ENCODE measurements at regions not wholly inside any gene's neighbourhood (a gene's known extent, or its start where the extent isn't known, plus 50 kb on each side); places are given as distances from the start of the nearest gene placed in this dataset.
"Not testable (repeated sequence)": the region's sequence is repeated elsewhere in the genome, so short reads cannot be mapped to it uniquely, and the experiment has no call there.

DNA sequence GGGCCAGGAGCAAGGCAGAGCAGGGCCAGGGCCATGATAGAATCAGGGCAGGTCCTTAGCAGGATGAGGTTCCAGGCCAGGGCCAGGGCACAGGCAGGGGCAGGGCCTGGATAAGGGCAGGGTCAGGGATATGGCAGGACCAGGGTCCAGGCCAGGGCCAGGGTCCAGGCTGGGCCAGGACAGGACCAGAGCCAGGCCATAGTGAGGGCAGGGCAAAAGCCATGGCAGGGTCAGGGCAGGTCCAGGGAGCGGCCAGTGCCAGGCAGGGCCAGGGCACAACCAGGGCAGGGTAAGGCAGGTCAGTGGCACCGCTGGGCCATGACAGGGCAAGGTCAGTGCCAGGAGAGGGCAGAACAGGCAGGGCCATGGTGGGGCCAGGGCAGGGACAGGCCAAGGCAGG, 152.2 kb downstream of the LIPI start:
- peaks cover 0 to 5% (median 0%) of the 10 kb centered on the region in 3 donors for H3K4me1 Mint-ChIP-seq
- ATAC-seq (ENCODE audit: low read depth in 2 of 2), result no peak
- no peak for DNase-seq
- H3K4me3 Mint-ChIP-seq, result no peak overlapping the region
- no peaks in the 10 kb centered on the region for H3K27me3 Mint-ChIP-seq
- no peaks in the 10 kb centered on the region for H3K36me3 Mint-ChIP-seq
- peaks cover 0 to 3% (median 0%) of the 10 kb centered on the region in 7 donors for H3K9me3 Mint-ChIP-seq
- no peak overlapping the region for H3K27ac Mint-ChIP-seq

DNA sequence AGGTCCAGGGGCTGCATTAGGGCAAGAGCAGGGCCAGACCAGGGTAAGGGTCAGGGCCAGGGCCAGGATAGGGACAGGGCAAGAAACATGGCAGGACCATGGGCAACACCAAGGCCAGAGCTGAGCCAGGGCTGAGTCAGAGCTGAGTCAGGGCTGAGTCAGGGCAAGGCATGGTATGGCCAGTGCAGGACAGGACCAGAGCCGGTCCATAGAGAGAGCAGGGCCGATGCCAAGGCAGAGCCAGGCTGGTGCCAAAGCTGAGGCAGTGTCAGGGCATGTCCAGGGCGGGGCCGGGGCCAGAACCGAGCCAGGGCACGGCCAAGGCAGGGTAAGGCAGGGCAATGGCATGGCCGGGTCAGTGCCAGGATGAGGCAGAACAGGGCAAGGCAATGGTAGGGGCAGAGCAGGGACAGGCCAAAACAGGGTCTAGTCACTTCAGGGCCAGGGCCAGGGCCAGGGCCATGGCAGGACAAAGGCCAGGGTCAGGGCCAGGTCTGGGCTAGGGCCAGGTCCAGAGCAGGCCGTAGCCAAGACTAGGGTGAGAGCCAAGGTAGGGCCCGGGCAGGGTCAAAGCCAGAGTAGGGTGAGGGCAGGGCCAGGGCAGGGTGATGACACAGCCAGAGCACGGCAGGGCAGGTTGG, 152.8 kb downstream of the LIPI start:
- not testable (repeated sequence) for ATAC-seq (ENCODE audit: low read depth in 2 of 2); H3K4me1 Mint-ChIP-seq; DNase-seq; H3K27me3 Mint-ChIP-seq; H3K4me3 Mint-ChIP-seq; H3K36me3 Mint-ChIP-seq; H3K9me3 Mint-ChIP-seq
- peak overlapping the region in 1 of 6 donors; percentile 82 for H3K27ac Mint-ChIP-seq

DNA sequence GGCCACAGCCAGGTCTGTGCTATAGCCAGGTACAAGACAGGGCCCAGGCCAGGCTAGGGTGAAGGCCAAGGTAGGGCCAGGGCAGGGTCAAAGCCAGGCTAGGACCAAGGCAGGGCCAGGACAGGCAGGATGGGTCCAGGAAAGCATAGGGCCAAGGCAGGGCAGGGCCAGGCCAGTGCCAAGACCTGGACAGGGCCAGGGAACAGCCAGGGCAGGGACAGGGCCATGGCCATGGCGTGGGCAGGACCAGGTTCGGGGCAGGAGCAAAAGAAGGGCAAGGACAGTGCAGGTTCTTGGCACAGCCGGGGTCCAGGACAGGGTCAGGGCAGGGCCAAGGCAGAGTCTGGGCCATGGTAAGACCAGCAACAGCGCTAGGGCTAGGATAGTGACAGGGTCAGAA, 153.4 kb downstream of the LIPI start:
- ATAC-seq (ENCODE audit: low read depth in 2 of 2) (no peak), DNase-seq (no peak)
- peaks cover 0 to 4% (median 0%) of the 10 kb centered on the region in 7 donors for H3K9me3 Mint-ChIP-seq
- H3K4me1 Mint-ChIP-seq, result peaks cover 0 to 5% (median 0%) of the 10 kb centered on the region in 3 donors
- no peaks in the 10 kb centered on the region for H3K27me3 Mint-ChIP-seq
- H3K36me3 Mint-ChIP-seq, result no peaks in the 10 kb centered on the region
- no peak overlapping the region for H3K4me3 Mint-ChIP-seq
- H3K27ac Mint-ChIP-seq, result peak overlapping the region in 1 of 6 donors; percentile 82

DNA sequence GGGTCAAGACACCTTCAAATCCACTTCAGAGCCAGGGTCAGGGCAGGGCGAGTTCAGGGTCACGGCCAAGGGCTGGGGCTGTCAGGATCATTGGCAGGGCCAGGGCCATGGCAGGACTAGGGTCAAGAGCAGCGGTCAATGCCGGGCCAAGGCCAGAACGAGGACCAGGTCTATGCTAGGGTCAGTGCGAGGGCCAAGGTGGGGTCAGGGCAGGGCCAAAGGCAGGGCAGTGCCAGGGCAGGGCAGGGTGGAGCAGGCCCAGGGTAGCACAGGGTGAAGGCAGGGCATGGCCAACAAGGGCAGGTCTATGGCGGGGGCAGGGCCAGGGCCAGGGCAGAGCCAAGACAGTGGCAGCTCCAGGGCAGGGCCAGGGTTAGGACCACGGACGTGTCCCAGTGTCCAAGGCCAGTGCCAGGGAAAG, 154.0 kb downstream of the LIPI start:
- no peak for DNase-seq
- no peak overlapping the region for H3K27ac Mint-ChIP-seq

DNA sequence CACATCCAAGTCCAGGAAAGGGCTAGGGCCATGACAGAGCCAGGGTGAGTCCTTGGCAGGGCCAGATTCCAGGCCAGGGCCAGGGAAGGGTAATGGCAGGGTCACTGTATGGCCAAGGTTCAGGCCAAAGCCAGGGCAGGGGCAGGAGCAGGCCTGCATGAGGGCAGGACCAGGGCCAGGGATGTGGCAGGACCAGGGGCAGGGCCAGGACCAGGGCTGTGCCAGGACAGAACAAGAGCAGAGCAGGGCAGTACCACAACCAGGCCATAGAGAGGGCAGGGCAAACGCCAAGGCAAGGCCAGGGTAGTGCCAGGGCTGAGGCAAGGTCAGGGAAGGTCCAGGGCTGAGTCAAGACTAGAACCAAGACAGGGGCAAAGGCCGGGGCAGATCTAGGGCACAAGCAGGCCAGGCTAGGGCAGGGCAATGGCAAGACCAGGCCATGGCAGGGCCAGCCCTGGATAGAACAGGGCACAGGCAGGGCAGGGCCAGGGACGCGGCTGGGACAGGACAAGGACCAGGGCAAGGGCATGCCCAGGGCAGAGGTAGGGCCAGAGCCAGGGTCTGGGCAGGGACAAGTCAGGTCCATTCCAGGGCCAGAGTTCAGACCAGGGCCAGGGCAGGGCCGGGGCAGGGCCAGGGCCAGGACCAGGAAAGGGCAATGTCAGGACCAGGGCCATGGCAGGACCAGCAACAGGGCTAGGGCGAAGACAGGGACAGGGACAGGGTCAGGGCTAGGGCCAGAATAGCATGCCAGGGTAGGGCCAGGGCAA, 154.8 kb downstream of the LIPI start:
- not testable (repeated sequence) for H3K4me1 Mint-ChIP-seq; H3K4me3 Mint-ChIP-seq; ATAC-seq (ENCODE audit: low read depth in 2 of 2); DNase-seq; H3K27me3 Mint-ChIP-seq; H3K9me3 Mint-ChIP-seq; H3K36me3 Mint-ChIP-seq
- peak overlapping the region in 3 of 6 donors; percentile 41 to 86 (median 65) for H3K27ac Mint-ChIP-seq

More for the DNA sequence above, 154.0 kb downstream of the LIPI start:
- no peaks in the 10 kb centered on the region for H3K27me3 Mint-ChIP-seq
- H3K4me3 Mint-ChIP-seq, result no peak overlapping the region
- H3K36me3 Mint-ChIP-seq, result no peaks in the 10 kb centered on the region
- H3K4me1 Mint-ChIP-seq, result peaks cover 0 to 5% (median 0%) of the 10 kb centered on the region in 3 donors
- peaks cover 0 to 1% (median 0%) of the 10 kb centered on the region in 7 donors for H3K9me3 Mint-ChIP-seq
- ATAC-seq (ENCODE audit: low read depth in 2 of 2), result no peak

- no peak for DNase-seq
- Mint-ChIP-seq H3K27me3 (no peaks in the 10 kb centered on the region), H3K9me3 (peaks cover 0 to 1% (median 0%) of the 10 kb centered on the region in 7 donors), H3K27ac (no peak overlapping the region), H3K36me3 (no peaks in the 10 kb centered on the region), H3K4me3 (no peak overlapping the region), H3K4me1 (peaks cover 0 to 5% (median 0%) of the 10 kb centered on the region in 3 donors)
- ATAC-seq (ENCODE audit: low read depth in 2 of 2), result no peak
These were observed 156.1 kb downstream of the LIPI start for GRCh38 chr21:14054682-14055081.

DNA sequence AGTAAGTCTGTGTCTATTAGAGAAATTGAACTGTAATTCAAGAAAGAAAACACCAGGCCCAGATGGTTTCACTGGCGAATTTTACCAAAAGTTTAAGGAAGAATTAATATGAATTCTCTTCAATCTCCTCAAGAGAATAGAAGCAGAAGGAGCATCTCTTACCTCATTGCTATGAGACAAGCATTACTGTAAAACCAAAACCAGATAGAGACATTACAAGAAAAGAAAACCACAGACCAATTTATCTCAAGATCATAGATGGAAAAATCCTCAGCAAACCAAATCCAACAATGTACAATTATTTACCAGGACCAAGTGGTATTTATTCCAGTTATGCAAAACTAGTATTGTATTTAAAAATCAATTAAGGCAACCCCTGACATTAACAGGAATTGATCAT, 160.6 kb downstream of the LIPI start:
- Mint-ChIP-seq H3K4me3 (no peak overlapping the region), H3K27ac (peak overlapping the region in 1 of 6 donors; percentile 2), H3K4me1 (peaks cover 0 to 5% (median 0%) of the 10 kb centered on the region in 3 donors), H3K36me3 (no peaks in the 10 kb centered on the region), H3K9me3 (peaks cover 0 to 1% (median 0%) of the 10 kb centered on the region in 7 donors), H3K27me3 (no peaks in the 10 kb centered on the region)
- no peak for DNase-seq
- no peak for ATAC-seq (ENCODE audit: low read depth in 2 of 2)

DNA sequence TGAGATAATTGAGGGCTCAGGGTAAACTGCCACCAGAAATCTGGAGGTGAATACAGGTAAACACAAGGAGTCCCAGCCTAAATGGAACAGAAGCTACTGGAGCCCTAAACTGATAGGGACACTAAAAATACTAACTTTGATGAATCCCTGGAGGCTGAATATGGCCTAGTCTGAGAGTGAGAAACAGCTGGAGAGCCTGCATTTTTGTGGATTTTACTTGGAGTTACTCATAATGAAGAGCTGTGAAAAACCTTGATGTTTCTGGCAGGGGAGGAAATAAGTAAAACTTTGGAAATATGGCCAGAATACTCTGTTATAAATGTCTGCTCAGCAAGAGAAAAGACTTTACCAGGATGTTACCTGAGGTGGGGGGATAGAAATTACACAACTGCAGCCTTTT, 164.4 kb downstream of the LIPI start:
- no peaks in the 10 kb centered on the region for H3K27me3 Mint-ChIP-seq
- ATAC-seq (ENCODE audit: low read depth in 2 of 2) (no peak), DNase-seq (no peak)
- H3K4me3 Mint-ChIP-seq, result no peak overlapping the region
- peaks cover 0 to 5% (median 0%) of the 10 kb centered on the region in 3 donors for H3K4me1 Mint-ChIP-seq
- no peaks in the 10 kb centered on the region for H3K36me3 Mint-ChIP-seq
- H3K9me3 Mint-ChIP-seq, result no peaks in the 10 kb centered on the region
- no peak overlapping the region for H3K27ac Mint-ChIP-seq

GRCh38 chr21:14040386-14040785, 170.4 kb downstream of the LIPI start:
- no peaks in the 10 kb centered on the region for H3K9me3 Mint-ChIP-seq
- no peaks in the 10 kb centered on the region for H3K27me3 Mint-ChIP-seq
- no peaks in the 10 kb centered on the region for H3K36me3 Mint-ChIP-seq
- ATAC-seq (ENCODE audit: low read depth in 2 of 2) (no peak), DNase-seq (no peak)
- no peak overlapping the region for H3K27ac Mint-ChIP-seq
- no peak overlapping the region for H3K4me3 Mint-ChIP-seq
- H3K4me1 Mint-ChIP-seq, result no peaks in the 10 kb centered on the region

GRCh38 chr21:14028619-14029018, 182.1 kb downstream of the LIPI start:
- Mint-ChIP-seq H3K4me3 (peak overlapping the region in 4 of 8 donors; percentile 35 to 86 (median 72)), H3K4me1 (peaks cover 9 to 12% (median 11%) of the 10 kb centered on the region in 3 donors), H3K27ac (peak overlapping the region in 1 of 6 donors; percentile 67)
- not testable (repeated sequence) for ATAC-seq (ENCODE audit: low read depth in 2 of 2); H3K27me3 Mint-ChIP-seq; DNase-seq; H3K36me3 Mint-ChIP-seq; H3K9me3 Mint-ChIP-seq

DNA sequence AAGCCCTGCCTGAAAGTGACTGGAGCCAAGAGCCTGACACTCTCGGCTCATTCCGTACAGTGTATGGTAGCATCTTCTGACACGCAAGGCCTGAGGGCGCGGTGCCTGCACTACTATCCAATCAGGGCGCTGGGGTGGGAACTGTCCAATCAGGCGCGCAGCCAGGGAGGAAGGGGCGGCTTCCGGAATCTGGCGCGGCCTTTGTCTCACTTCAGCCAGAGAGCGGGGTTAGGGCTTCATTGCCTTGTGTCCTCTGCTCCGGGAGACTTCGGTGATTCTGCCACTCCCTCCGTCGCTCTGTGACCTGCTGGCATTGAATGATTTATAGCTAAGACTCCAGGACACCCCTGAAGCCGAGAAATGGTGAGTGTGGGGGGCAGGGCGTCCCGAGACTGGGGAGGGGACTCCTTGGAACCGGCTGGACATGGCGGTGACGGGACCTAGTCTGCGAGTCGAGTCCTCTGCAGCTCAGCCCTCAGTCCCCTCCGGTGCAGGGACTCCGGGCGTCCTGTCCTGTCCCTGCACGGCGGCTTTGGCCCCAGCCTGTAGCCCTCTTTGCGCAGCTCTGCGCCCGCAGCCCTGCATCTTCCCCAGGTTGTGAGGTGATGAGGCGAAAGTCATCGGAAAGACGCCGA, 183.4 kb downstream of the LIPI start:
- H3K36me3 Mint-ChIP-seq, H3K27me3 Mint-ChIP-seq: not testable (repeated sequence)

GRCh38 chr21:14020108-14020507, 190.6 kb downstream of the LIPI start:
- not testable (repeated sequence) for H3K4me1 Mint-ChIP-seq; DNase-seq; H3K27ac Mint-ChIP-seq; ATAC-seq (ENCODE audit: low read depth in 2 of 2); H3K9me3 Mint-ChIP-seq; H3K4me3 Mint-ChIP-seq; H3K36me3 Mint-ChIP-seq
- peaks cover 0 to 14% (median 10%) of the 10 kb centered on the region in 3 donors for H3K27me3 Mint-ChIP-seq

More for the DNA sequence above, 183.4 kb downstream of the LIPI start:
- H3K9me3 Mint-ChIP-seq, result not testable (repeated sequence)
- peak overlapping the region; percentile 86 to 96 (median 92) for H3K4me3 Mint-ChIP-seq
- DNase-seq, result peak; percentile 87
- peak overlapping the region; percentile 38 to 93 (median 67) for H3K27ac Mint-ChIP-seq
- H3K4me1 Mint-ChIP-seq, result peaks cover 9 to 12% (median 11%) of the 10 kb centered on the region in 3 donors
- peak; percentile 100 for ATAC-seq (ENCODE audit: low read depth in 2 of 2)

DNA sequence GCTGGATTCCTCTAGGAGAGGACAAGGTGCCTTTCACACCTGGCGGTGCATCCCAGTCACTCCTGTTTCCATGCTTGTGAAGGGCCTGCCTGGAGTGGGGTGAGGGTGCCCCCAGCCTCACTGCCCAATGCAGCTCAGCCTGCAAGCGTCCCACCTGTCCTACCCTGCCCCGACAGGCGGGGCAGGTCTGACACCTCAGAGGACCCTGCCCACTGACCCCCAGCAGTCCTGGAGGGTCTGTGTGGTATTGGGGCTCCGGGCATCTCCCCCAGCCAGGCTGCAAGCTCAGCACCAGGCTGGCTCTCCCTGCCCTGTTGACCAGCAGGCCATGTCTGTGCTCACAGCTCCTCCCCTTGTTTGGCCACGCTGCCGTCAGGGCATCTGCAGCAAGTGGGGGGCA, 194.9 kb downstream of the LIPI start:
- H3K27ac Mint-ChIP-seq; H3K4me3 Mint-ChIP-seq; H3K9me3 Mint-ChIP-seq; H3K36me3 Mint-ChIP-seq; ATAC-seq (ENCODE audit: low read depth in 2 of 2); DNase-seq; H3K4me1 Mint-ChIP-seq: not testable (repeated sequence)
- H3K27me3 Mint-ChIP-seq, result peaks cover 0 to 13% (median 10%) of the 10 kb centered on the region in 3 donors
